A673 (cell line): ENCODE measurements at regions not wholly inside any gene's neighbourhood (a gene's known extent, or its start where the extent isn't known, plus 50 kb on each side); places are given as distances from the start of the nearest gene placed in this dataset.

ENCODE experiments used
- BruUV-seq: library from RNA; stranded (reverse); fragments of 400-500 nt; replicated peaks from 2 replicates; lab custom pipeline; 2021; lab: Mats Ljungman, UMichigan
- CTCF ChIA-PET: fragments of 300-600 bp; sonication (Branson Sonifier 250); formaldehyde crosslinking; loops from one replicate; lab custom pipeline; 2022; ENCODE audit warnings: antibody characterized with exemption; lab: Charles Lee
- POLR2A ChIA-PET: fragments of 300-600 bp; sonication (Branson Sonifier 250); formaldehyde crosslinking; loops from one replicate; lab custom pipeline; 2022; ENCODE audit warnings: antibody characterized with exemption; ENCODE audit not compliant: low non-redundant PET; lab: Charles Lee
- DNase-seq: peaks from one replicate; pipeline ENCODE4 v3.0.0-alpha.2; 2015; ENCODE audit warnings: low spot score
- H3K27ac ChIP-seq: fragments of 200-600 bp; sonication (generic); 2 replicates; pipeline ENCODE4 v1.5.1; 2016; ENCODE audit warnings: mixed run types, low read depth, mild to moderate bottlenecking, mixed read lengths, antibody characterized with exemption, low read length; ENCODE audit not compliant: poor library complexity, severe bottlenecking
- H3K27me3 ChIP-seq: fragments of 200-600 bp; sonication (generic); replicated peaks from 2 replicates; pipeline ENCODE4 v1.6.1; 2017; ENCODE audit warnings: mixed run types, low read depth, mild to moderate bottlenecking, mixed read lengths, antibody characterized with exemption, low read length; ENCODE audit not compliant: insufficient read depth, poor library complexity
- H3K36me3 ChIP-seq: fragments of 200-600 bp; sonication (generic); 2 replicates; pipeline ENCODE4 v1.6.1; 2016; ENCODE audit warnings: mixed run types, mild to moderate bottlenecking, mixed read lengths, antibody characterized with exemption, low read length; ENCODE audit not compliant: insufficient read depth, poor library complexity, severe bottlenecking
- H3K4me1 ChIP-seq: fragments of 200-600 bp; sonication (generic); 2 replicates; pipeline ENCODE4 v1.6.1; 2017; ENCODE audit warnings: mixed run types, mild to moderate bottlenecking, mixed read lengths, antibody characterized with exemption, low read length; ENCODE audit not compliant: insufficient read depth, poor library complexity, severe bottlenecking
- H3K4me3 ChIP-seq: fragments of 200-600 bp; sonication (generic); 2 replicates; pipeline ENCODE4 v1.5.1; 2016; ENCODE audit warnings: low read depth, mixed run types, mild to moderate bottlenecking, mixed read lengths, low read length; ENCODE audit not compliant: poor library complexity, severe bottlenecking
- H3K9me3 ChIP-seq: fragments of 200-600 bp; sonication (generic); 2 replicates; pipeline ENCODE4 v1.6.1; 2016; ENCODE audit warnings: mixed run types, low read depth, mild to moderate bottlenecking, mixed read lengths, antibody characterized with exemption, low read length; ENCODE audit not compliant: poor library complexity, severe bottlenecking
- EZH2 ChIP-seq: fragments of 200-600 bp; sonication (generic); IDR thresholded peaks from 2 replicates; pipeline ENCODE4 v1.6.1; 2017; ENCODE audit warnings: borderline replicate concordance, low read depth, mild to moderate bottlenecking, mixed read lengths, antibody characterized with exemption, low read length; ENCODE audit not compliant: poor library complexity, severe bottlenecking
- intact Hi-C: fragments of 100-400 bp; cut with micrococcal nuclease; formaldehyde crosslinking; loops from one replicate; pipeline ENCODE4 v1.10.0; 2022; ENCODE audit not compliant: unreplicated experiment
- TF ChIP-seq, protein P1 (sequence below): fragments of 300-800, 200-600 bp; sonication (generic); conservative IDR thresholded peaks from 2 replicates; pipeline ENCODE4 v1.5.1; 2017; ENCODE audit warnings: low read depth, mild to moderate bottlenecking, antibody characterized with exemption, low read length, moderate library complexity, mixed read lengths

DNA sequence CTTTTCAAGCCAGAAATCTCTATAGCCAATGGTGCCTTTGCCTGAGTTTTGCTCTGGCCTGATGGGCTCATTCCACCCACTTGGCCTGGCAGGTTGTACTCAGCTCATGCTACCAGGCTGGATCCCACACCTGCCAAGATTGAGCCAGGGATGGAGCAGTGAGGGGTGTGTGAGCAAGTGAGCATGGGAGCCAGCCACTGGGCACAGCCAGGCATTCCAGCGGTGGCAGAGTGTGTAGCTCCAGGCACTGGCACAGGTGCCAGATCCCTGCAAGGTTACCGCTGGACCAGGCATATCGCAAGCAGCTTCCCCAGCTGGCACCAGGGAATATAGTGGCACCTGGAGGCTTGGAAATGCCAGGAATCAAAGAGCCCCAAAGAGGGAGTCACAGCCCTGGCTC is 2395.6 kb upstream of the C9orf72 start:
- TF ChIP-seq, protein P1, sequence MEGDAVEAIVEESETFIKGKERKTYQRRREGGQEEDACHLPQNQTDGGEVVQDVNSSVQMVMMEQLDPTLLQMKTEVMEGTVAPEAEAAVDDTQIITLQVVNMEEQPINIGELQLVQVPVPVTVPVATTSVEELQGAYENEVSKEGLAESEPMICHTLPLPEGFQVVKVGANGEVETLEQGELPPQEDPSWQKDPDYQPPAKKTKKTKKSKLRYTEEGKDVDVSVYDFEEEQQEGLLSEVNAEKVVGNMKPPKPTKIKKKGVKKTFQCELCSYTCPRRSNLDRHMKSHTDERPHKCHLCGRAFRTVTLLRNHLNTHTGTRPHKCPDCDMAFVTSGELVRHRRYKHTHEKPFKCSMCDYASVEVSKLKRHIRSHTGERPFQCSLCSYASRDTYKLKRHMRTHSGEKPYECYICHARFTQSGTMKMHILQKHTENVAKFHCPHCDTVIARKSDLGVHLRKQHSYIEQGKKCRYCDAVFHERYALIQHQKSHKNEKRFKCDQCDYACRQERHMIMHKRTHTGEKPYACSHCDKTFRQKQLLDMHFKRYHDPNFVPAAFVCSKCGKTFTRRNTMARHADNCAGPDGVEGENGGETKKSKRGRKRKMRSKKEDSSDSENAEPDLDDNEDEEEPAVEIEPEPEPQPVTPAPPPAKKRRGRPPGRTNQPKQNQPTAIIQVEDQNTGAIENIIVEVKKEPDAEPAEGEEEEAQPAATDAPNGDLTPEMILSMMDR = no peak
- TF ChIP-seq EZH2 = no peak
- Histone ChIP-seq H3K4me3 (no peak overlapping the region), H3K27ac (no peak overlapping the region), H3K36me3 (no peaks in the 10 kb centered on the region), H3K4me1 (no peaks in the 10 kb centered on the region), H3K27me3 (no peaks in the 10 kb centered on the region), H3K9me3 (no peaks in the 10 kb centered on the region)
- POLR2A ChIA-PET = no interaction called here
- no TSS peak for BruUV-seq
- intact Hi-C loops = no loop called here
- CTCF ChIA-PET = no interaction called here
- DNase-seq = no peak

DNA sequence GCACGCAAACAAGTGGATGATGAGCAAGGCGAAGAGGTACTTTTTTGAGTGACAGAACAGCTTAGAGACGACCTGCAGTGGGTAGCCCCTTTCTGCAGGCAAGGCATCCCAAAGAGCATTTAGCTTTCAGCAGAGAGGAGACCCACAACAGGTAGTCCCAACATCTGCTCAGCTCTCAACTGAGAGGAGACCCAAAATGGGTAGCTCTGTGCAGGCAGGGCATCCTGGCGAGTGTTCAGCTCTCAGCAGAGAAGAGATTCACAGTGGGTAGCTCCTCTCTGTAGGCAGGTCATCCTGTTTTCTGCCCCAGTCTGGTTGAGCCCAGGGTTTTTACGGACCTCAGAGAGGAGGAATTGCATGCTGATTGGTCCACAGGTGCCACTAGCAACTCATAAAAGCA is 2396.1 kb upstream of the C9orf72 start:
- intact Hi-C loops = no loop called here
- CTCF ChIA-PET = no interaction called here
- no TSS peak for BruUV-seq

DNA sequence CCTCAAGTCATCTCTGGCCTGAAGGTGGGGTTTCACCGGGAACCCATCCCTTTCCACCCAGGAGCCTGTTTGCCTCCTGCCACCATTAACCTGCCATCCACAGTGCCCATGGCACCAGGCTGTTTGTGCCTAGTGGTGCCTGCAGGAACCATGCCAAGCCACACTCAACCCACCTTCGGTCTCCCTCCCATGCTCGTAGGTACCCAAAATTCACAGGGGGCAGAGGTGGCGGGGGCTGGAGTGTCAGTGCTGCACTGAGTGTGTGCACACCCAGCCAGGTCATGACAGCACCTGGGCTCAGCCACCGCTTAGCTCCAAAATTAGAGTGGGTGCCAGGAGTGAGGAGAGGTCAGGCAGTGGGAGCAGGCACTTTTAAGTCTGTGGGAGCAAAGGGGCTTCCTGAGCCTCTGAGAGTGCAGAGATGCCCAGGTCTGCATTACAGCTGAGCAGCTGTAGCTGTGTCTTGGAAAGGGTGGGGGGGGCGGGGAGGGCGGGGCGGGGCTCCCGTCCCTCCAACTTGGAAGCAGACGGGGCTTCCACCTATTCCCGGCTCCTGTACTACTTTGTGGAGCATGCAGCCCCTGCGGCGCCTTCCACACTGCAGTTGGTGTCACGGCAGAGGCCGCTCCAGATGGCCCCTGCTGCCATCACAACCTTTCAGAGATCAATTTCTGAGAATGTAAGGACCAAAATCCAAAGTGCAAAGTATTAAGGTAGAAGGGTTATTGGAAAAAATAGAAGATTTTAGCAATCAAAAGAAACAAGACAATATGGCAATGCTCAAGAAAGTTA is 2396.8 kb upstream of the C9orf72 start:
- TF ChIP-seq EZH2 = no peak
- TF ChIP-seq, protein P1 = no peak

More for the DNA sequence above, 2396.1 kb upstream of the C9orf72 start:
- TF ChIP-seq, protein P1 = no peak
- TF ChIP-seq EZH2 = no peak
- no peaks in the 10 kb centered on the region for H3K36me3 ChIP-seq
- no peaks in the 10 kb centered on the region for H3K9me3 ChIP-seq
- no peaks in the 10 kb centered on the region for H3K4me1 ChIP-seq
- H3K27ac ChIP-seq = no peak overlapping the region
- POLR2A ChIA-PET = no interaction called here
- no peaks in the 10 kb centered on the region for H3K27me3 ChIP-seq
- DNase-seq = no peak
- H3K4me3 ChIP-seq = no peak overlapping the region

More for the DNA sequence above, 2396.8 kb upstream of the C9orf72 start:
- no peak for DNase-seq
- ChIA-PET CTCF (no interaction called here), POLR2A (no interaction called here)
- Histone ChIP-seq H3K4me3 (no peak overlapping the region), H3K4me1 (no peaks in the 10 kb centered on the region), H3K36me3 (no peaks in the 10 kb centered on the region), H3K9me3 (no peaks in the 10 kb centered on the region), H3K27me3 (no peaks in the 10 kb centered on the region), H3K27ac (no peak overlapping the region)
- intact Hi-C loops = no loop called here
- no TSS peak for BruUV-seq
